Retinal pigment epithelial cell (primary cell): ENCODE measurements at regions not wholly inside any gene's neighbourhood (a gene's known extent, or its start where the extent isn't known, plus 50 kb on each side); places are given as distances from the start of the nearest gene placed in this dataset.
A peak's percentile ranks its signal among the peaks of the same experiment; 100 is the strongest.
"Not testable (repeated sequence)": the region's sequence is repeated elsewhere in the genome, so short reads cannot be mapped to it uniquely, and the experiment has no call there.

Experiments used
- DNase-seq: peaks from one replicate; pipeline ENCODE4 v3.0.0-alpha.2; 2010; ENCODE audit warnings: low read depth
- H3K4me3 ChIP-seq: 2 replicates; pipeline ENCODE4 v1.5.1; 2011; ENCODE audit warnings: mild to moderate bottlenecking, low read length, control low read depth, moderate library complexity

- not testable (repeated sequence) for H3K4me3 ChIP-seq, DNase-seq
Observed at GRCh38 chr1:143850637-143851036, 121.1 kb downstream of the FAM72C start.

GRCh38 chr1:143848859-143849258, 122.9 kb downstream of the FAM72C start:
- H3K4me3 ChIP-seq, DNase-seq: not testable (repeated sequence)

GRCh38 chr1:143845193-143845592, 126.6 kb downstream of the FAM72C start:
- not testable (repeated sequence) for H3K4me3 ChIP-seq, DNase-seq

GRCh38 chr1:143842058-143842457, 129.7 kb downstream of the FAM72C start:
- H3K4me3 ChIP-seq, DNase-seq: not testable (repeated sequence)

- DNase-seq, H3K4me3 ChIP-seq: not testable (repeated sequence)
Observed at GRCh38 chr1:143839182-143839581, 132.6 kb downstream of the FAM72C start.

- H3K4me3 ChIP-seq, DNase-seq: not testable (repeated sequence)
Observed at GRCh38 chr1:143838598-143838929, 133.2 kb downstream of the FAM72C start.

GRCh38 chr1:143837924-143838597, 133.7 kb downstream of the FAM72C start:
- DNase-seq, H3K4me3 ChIP-seq: not testable (repeated sequence)

GRCh38 chr1:143833376-143833775, 138.4 kb downstream of the FAM72C start:
- DNase-seq, result not testable (repeated sequence)

GRCh38 chr1:143832379-143832716, 139.4 kb downstream of the FAM72C start:
- DNase-seq, H3K4me3 ChIP-seq: not testable (repeated sequence)

More at GRCh38 chr1:143833376-143833775, 138.4 kb downstream of the FAM72C start:
- not testable (repeated sequence) for H3K4me3 ChIP-seq

- not testable (repeated sequence) for DNase-seq, H3K4me3 ChIP-seq
Observed at GRCh38 chr1:143831479-143832378, 140.1 kb downstream of the FAM72C start.

GRCh38 chr1:143826162-143826561, 145.6 kb downstream of the FAM72C start:
- H3K4me3 ChIP-seq, DNase-seq: not testable (repeated sequence)

- DNase-seq, H3K4me3 ChIP-seq: not testable (repeated sequence)
Observed at GRCh38 chr1:143824266-143824665, 147.5 kb downstream of the FAM72C start.

GRCh38 chr1:143820058-143820457, 151.7 kb downstream of the FAM72C start:
- not testable (repeated sequence) for DNase-seq, H3K4me3 ChIP-seq

- not testable (repeated sequence) for H3K4me3 ChIP-seq
Observed at GRCh38 chr1:143816369-143816768, 155.4 kb downstream of the FAM72C start.

GRCh38 chr1:143805374-143805773, 166.4 kb downstream of the FAM72C start:
- H3K4me3 ChIP-seq, DNase-seq: not testable (repeated sequence)

More at GRCh38 chr1:143816369-143816768, 155.4 kb downstream of the FAM72C start:
- DNase-seq, result not testable (repeated sequence)

GRCh38 chr1:143804707-143805356, 167.0 kb downstream of the FAM72C start:
- peak overlapping the region; percentile 37 for H3K4me3 ChIP-seq
- not testable (repeated sequence) for DNase-seq

GRCh38 chr1:143803927-143804411, 167.8 kb downstream of the FAM72C start:
- not testable (repeated sequence) for DNase-seq
- peak overlapping the region; percentile 66 for H3K4me3 ChIP-seq

GRCh38 chr1:143803095-143803494, 168.7 kb downstream of the FAM72C start:
- not testable (repeated sequence) for DNase-seq, H3K4me3 ChIP-seq

GRCh38 chr1:143799568-143800187, 172.1 kb downstream of the FAM72C start:
- not testable (repeated sequence) for DNase-seq

More at GRCh38 chr1:143799568-143800187, 172.1 kb downstream of the FAM72C start:
- H3K4me3 ChIP-seq, result not testable (repeated sequence)
